ENCODE measurements at regions not wholly inside any gene's neighbourhood (a gene's known extent, or its start where the extent isn't known, plus 50 kb on each side); places are given as distances from the start of the nearest gene placed in this dataset.
"Not testable (repeated sequence)": the region's sequence is repeated elsewhere in the genome, so short reads cannot be mapped to it uniquely, and the experiment has no call there.

DNA sequence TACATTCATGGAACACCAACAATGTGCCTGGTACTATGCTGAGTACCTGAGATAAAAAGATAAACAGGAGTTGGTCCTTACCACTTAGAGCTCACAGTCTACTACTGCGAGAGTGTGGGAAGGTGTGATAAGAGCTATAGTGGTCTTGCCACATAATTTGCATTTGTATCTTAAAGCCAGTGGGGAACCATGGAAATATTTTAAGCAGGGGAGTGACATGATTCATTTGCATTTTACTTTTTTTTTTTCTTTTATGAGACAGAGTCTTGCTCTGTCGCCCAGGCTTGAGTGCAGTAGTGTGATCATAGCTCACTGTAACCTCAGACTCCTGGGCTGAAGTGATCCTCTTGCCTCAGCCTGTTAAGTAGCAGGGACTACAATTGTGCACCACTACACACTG, 53.6 kb downstream of the SRGAP2 start:
- TF ChIP-seq EZH2 (IDR thresholded peaks at IDR 0.05; ENCODE audit: borderline replicate concordance, low read depth, low read length, severe bottlenecking), result not testable (repeated sequence)
- TF ChIP-seq, protein P1, sequence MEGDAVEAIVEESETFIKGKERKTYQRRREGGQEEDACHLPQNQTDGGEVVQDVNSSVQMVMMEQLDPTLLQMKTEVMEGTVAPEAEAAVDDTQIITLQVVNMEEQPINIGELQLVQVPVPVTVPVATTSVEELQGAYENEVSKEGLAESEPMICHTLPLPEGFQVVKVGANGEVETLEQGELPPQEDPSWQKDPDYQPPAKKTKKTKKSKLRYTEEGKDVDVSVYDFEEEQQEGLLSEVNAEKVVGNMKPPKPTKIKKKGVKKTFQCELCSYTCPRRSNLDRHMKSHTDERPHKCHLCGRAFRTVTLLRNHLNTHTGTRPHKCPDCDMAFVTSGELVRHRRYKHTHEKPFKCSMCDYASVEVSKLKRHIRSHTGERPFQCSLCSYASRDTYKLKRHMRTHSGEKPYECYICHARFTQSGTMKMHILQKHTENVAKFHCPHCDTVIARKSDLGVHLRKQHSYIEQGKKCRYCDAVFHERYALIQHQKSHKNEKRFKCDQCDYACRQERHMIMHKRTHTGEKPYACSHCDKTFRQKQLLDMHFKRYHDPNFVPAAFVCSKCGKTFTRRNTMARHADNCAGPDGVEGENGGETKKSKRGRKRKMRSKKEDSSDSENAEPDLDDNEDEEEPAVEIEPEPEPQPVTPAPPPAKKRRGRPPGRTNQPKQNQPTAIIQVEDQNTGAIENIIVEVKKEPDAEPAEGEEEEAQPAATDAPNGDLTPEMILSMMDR (IDR thresholded peaks at IDR 0.05; ENCODE audit: borderline replicate concordance, extremely low read depth, low read length, poor library complexity, severe bottlenecking), result not testable (repeated sequence)
